K562 (cell line): ENCODE measurements at regions not wholly inside any gene's neighbourhood (a gene's known extent, or its start where the extent isn't known, plus 50 kb on each side); places are given as distances from the start of the nearest gene placed in this dataset.
A peak's percentile ranks its signal among the peaks of the same experiment; 100 is the strongest.

ENCODE experiments used
- CBFA2T3 ChIP-seq: fragments of 450-650 bp; IDR thresholded peaks from 2 replicates; pipeline ENCODE4 v1.6.1; 2017
- CBX3 ChIP-seq, 2 experiments: IDR thresholded peaks; 1 replicate in 1 of 2; 2 replicates in 1 of 2; pipeline ENCODE4 v1.6.1; 2012; ENCODE audit warnings: inconsistent platforms in 2 of 2, low read length in 2 of 2, borderline replicate concordance in 1 of 2, control low read depth in 1 of 2
- CREM ChIP-seq: IDR thresholded peaks from 2 replicates; pipeline ENCODE4 v1.6.1; 2014; ENCODE audit warnings: antibody characterized with exemption, low read depth
- EP400 ChIP-seq: fragments of 450-650 bp; IDR thresholded peaks from 2 replicates; pipeline ENCODE4 v1.6.1; 2017; ENCODE audit warnings: antibody characterized with exemption, mild to moderate bottlenecking, moderate library complexity
- ETS1 ChIP-seq: conservative IDR thresholded peaks from 2 replicates; pipeline ENCODE4 v1.6.1; 2011; ENCODE audit warnings: low read depth, mild to moderate bottlenecking, low read length; ENCODE audit not compliant: control insufficient read depth
- ILK ChIP-seq: fragments of 450-650 bp; IDR thresholded peaks from 2 replicates; pipeline ENCODE4 v1.6.1; 2016; ENCODE audit warnings: missing genetic modification characterization, low read depth, mild to moderate bottlenecking, missing compliant biosample characterization, moderate library complexity, borderline replicate concordance
- MEIS2 ChIP-seq: fragments of 450-650 bp; IDR thresholded peaks from 2 replicates; pipeline ENCODE4 v1.6.1; 2014; ENCODE audit warnings: mild to moderate bottlenecking; ENCODE audit not compliant: partially characterized antibody
- MLLT1 ChIP-seq, 2 experiments: fragments of 450-650 bp; IDR thresholded peaks; 2 replicates each; pipeline ENCODE4 v1.6.1; 2016
- MTA2 ChIP-seq: fragments of 450-650 bp; IDR thresholded peaks from 2 replicates; pipeline ENCODE4 v1.6.1; 2016; ENCODE audit warnings: low read depth
- SPI1 ChIP-seq: IDR thresholded peaks from 2 replicates; pipeline ENCODE4 v1.6.1; 2011; ENCODE audit warnings: low read depth, low read length, control low read depth, borderline replicate concordance
- TCF7 ChIP-seq: sonication (generic); IDR thresholded peaks from 2 replicates; pipeline ENCODE4 v1.6.1; 2016; ENCODE audit warnings: antibody characterized with exemption, borderline replicate concordance
- TEAD4 ChIP-seq, 2 experiments: sonication (generic) in 1 of 2; formaldehyde crosslinking in 1 of 2; IDR thresholded peaks; 2 replicates each; pipeline versions ENCODE4 v1.6.1 to v1.8.0; 2012 to 2022; ENCODE audit warnings: borderline replicate concordance in 1 of 2, inconsistent platforms in 1 of 2, low read length in 1 of 2, mild to moderate bottlenecking in 1 of 2, missing genetic modification reagents in 1 of 2
- TRIM28 ChIP-seq: fragments of 450-650 bp; IDR thresholded peaks from 2 replicates; pipeline ENCODE4 v1.6.1; 2017
- XRCC5 ChIP-seq: fragments of 200-400 bp; formaldehyde crosslinking; IDR thresholded peaks from 2 replicates; pipeline ENCODE4 v1.6.1; 2017; ENCODE audit warnings: low read depth, mild to moderate bottlenecking, low read length
- ZNF324 ChIP-seq: fragments of 250-450 bp; sonication (Bioruptor Pico); IDR thresholded peaks from 2 replicates; pipeline ENCODE4 v1.4.0; 2020; ENCODE audit warnings: mild to moderate bottlenecking
- ZNF695 ChIP-seq: fragments of 450-650 bp; formaldehyde crosslinking; IDR thresholded peaks from 2 replicates; pipeline ENCODE4 v1.4.0; 2020; ENCODE audit warnings: mild to moderate bottlenecking, moderate library complexity
- TF ChIP-seq, protein P1 (sequence below): fragments of 450-650 bp; IDR thresholded peaks from 2 replicates; pipeline ENCODE4 v1.6.1; 2018; ENCODE audit not compliant: partially characterized antibody
- TF ChIP-seq, protein P2 (sequence below): fragments of 250-450 bp; sonication (Bioruptor Pico); IDR thresholded peaks from 2 replicates; pipeline ENCODE4 v1.5.0; 2021; ENCODE audit warnings: mild to moderate bottlenecking, moderate library complexity

DNA sequence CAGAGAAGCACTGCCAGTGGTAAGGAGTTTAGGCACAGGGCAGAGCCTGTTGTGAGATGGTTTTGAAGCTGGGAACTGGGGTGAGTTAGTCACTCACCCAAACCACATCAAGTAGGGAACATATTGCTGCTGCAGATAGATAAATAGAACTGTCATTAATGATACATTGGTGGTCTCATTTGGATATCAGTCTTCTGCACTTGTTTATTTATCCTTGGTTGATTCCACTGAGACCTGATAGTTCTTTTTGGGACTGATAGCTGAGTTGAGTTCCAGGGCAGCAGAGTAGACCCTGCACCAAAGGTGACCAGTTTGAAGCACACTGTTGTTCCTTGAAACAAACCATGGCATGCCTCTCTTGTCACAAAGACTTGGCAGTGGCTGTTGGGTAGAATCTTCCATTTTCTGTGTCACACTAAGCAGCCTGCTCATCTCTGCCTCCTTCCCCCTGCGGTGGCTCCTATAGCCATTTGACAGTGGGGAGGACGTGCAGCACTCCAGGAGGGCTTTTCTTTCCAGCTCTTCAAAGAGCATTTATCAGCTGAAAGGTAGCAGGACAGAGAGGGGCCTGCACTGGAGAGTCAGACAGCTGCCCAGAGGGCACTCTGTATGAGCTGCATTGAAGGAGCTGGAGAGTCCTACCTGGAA, 59.7 kb upstream of the TMEM164 start (continued):
- no peak for TF ChIP-seq EP400
- peak; percentile 91 for TF ChIP-seq CBFA2T3
- TF ChIP-seq XRCC5: no peak
- TF ChIP-seq ILK (tag): no peak
- TF ChIP-seq ETS1: no peak
- TF ChIP-seq MLLT1 (IDR thresholded peaks at IDR 0.05): peak in 1 of 2 experiments; percentile 77; a peak in 2 of 4 replicates
- peak; percentile 94 for TF ChIP-seq TEAD4 (IDR thresholded peaks at IDR 0.05; ENCODE audit: low read length)
- no peak for TF ChIP-seq TEAD4 (CRISPR knock-in tag; IDR thresholded peaks at IDR 0.05; ENCODE audit: borderline replicate concordance)
- TF ChIP-seq, protein P1, sequence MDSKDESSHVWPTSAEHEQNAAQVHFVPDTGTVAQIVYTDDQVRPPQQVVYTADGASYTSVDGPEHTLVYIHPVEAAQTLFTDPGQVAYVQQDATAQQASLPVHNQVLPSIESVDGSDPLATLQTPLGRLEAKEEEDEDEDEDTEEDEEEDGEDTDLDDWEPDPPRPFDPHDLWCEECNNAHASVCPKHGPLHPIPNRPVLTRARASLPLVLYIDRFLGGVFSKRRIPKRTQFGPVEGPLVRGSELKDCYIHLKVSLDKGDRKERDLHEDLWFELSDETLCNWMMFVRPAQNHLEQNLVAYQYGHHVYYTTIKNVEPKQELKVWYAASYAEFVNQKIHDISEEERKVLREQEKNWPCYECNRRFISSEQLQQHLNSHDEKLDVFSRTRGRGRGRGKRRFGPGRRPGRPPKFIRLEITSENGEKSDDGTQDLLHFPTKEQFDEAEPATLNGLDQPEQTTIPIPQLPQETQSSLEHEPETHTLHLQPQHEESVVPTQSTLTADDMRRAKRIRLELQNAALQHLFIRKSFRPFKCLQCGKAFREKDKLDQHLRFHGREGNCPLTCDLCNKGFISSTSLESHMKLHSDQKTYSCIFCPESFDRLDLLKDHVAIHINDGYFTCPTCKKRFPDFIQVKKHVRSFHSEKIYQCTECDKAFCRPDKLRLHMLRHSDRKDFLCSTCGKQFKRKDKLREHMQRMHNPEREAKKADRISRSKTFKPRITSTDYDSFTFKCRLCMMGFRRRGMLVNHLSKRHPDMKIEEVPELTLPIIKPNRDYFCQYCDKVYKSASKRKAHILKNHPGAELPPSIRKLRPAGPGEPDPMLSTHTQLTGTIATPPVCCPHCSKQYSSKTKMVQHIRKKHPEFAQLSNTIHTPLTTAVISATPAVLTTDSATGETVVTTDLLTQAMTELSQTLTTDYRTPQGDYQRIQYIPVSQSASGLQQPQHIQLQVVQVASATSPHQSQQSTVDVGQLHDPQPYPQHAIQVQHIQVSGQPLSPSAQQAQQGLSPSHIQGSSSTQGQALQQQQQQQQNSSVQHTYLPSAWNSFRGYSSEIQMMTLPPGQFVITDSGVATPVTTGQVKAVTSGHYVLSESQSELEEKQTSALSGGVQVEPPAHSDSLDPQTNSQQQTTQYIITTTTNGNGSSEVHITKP: peak; percentile 47
- TF ChIP-seq SPI1: no peak
- peak; percentile 96 for TF ChIP-seq TCF7
- no peak for TF ChIP-seq TRIM28
- TF ChIP-seq MEIS2: peak; percentile 95
- TF ChIP-seq, protein P2, sequence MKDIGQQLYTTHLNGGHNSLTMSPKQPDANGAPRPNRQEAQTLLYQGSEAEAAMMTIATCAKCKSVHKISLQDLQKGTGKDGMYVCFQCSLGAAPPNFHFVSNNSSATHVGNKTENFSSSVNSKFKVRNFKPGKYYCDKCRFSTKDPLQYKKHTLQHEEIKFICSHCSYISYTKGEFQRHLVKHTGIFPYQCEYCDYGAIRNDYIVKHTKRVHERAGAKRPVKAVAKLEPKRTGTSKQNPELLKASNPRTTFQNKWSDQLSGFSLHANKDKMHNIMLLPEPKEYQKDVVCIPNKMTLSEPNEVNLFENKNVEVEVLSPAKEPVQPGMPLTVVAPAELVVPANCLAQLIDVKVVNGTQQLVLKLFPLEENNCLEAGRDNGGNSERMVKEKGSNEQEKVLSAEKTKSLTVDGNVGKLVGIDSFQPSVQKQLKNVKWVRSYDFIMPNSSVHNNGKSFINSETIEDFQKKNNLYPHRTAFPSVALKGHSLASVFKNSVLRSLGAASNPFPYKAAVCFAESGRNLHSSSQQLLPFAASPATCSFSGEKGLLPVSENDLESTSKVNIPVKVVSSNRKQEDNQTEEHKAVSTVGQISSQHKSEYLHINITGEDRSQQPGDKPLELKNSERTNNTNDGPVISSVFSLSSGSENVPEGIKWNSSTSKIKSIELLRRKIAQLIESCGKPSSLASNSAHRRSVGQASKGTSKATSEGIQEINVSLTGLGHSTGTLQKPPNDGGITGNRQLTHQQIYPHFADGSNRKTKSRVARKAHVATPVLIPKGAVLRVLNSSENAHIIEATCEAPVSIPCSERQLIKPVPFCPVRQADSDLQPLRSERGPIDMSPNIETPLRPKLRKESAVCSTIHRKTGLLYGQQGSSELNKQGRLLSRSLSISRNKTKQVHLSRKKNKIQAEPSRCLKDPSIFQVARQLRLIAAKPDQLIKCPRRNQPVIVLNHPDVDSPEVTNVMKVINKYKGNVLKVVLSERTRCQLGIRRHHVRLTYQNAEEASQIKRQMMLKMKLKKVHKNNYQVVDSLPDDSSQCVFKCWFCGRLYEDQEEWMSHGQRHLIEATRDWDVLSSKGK (CRISPR knock-in tag): no peak
- TF ChIP-seq CBX3 (IDR thresholded peaks at IDR 0.05; ENCODE audit: borderline replicate concordance in 1 of 2, low read length in 2 of 2): 0 out of 3 replicates have a peak, but pooled peaks of 1 of the 2 experiments have one; percentile 30
- TF ChIP-seq ZNF695 (CRISPR knock-in tag): no peak
- TF ChIP-seq MTA2: peak; percentile 79
- no peak for TF ChIP-seq ZNF324 (CRISPR knock-in tag)
- 0 out of 2 replicates have a peak, but pooled peaks have one; percentile 34 for TF ChIP-seq CREM
